ENCODE measurements at regions not wholly inside any gene's neighbourhood (a gene's known extent, or its start where the extent isn't known, plus 50 kb on each side); places are given as distances from the start of the nearest gene placed in this dataset.
"Not testable (repeated sequence)": the region's sequence is repeated elsewhere in the genome, so short reads cannot be mapped to it uniquely, and the experiment has no call there.

DNA sequence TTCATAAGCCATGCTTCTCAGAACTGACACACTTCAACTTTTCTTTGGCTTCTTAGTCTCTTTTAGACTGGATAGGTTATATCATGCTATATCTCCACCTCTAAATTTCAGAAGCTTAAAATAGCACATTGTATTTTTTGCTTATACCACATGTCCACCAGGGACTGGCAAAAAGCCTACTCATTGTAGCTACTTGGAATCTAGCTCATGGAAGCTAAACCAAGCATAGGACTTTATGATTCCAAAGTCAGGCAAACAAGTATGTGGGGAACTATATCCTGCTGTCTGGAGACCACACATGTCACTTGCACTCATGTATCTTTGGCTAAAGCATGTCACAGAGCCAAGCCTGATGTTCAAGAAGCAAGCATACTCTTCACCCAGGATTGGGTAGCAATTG lies 245.0 kb upstream of the RASGRP1 start:
- Mint-ChIP-seq H3K36me3 (no peaks in the 10 kb centered on the region), H3K27ac (no peak overlapping the region), H3K27me3 (no peaks in the 10 kb centered on the region), H3K4me3 (no peak overlapping the region), H3K4me1 (no peaks in the 10 kb centered on the region), H3K9me3 (peaks cover 0 to 2% (median 0%) of the 10 kb centered on the region in 7 donors)
- H3K27ac ChIP-seq (ENCODE audit: insufficient read depth, low read length, poor library complexity, severe bottlenecking): no peak overlapping the region
- peaks cover 2% of the 10 kb centered on the region for H3K27me3 ChIP-seq (ENCODE audit: control insufficient read depth, insufficient read depth, low read length)
- ATAC-seq (ENCODE audit: low read depth in 2 of 2): no peak
- H3K9me3 ChIP-seq (ENCODE audit: control insufficient read depth in 2 of 2, low read length in 2 of 2): no peaks in the 10 kb centered on the region
- no peaks in the 10 kb centered on the region for H3K4me1 ChIP-seq (ENCODE audit: control insufficient read depth, insufficient read depth, low read length, poor library complexity, severe bottlenecking)
- H3K4me3 ChIP-seq (ENCODE audit: low read depth, low read length): no peak overlapping the region
- DNase-seq: no peak
- no peaks in the 10 kb centered on the region for H3K36me3 ChIP-seq (ENCODE audit: control insufficient read depth, insufficient read depth, low read length)

DNA sequence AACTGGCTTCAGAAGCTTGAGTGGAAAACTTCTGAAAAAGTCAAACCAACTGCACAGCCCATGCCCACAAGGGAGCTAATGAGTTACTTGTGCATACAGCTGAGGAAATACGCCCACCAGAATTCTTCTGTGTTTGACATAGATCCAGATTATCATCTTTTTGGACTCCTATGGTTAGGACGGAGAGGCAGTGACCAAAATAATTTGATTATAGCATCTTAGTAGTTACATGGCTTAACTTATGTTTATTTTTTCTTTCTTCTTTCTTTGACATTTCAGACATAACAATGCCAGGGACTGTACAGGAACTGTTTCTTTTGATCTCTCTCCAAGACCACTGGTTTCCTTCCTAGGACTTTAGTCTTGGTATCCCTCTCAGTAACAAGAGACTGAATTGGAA lies 246.1 kb upstream of the RASGRP1 start:
- peaks cover 0 to 2% (median 0%) of the 10 kb centered on the region in 7 donors for H3K9me3 Mint-ChIP-seq
- ATAC-seq (ENCODE audit: low read depth in 2 of 2) (no peak), DNase-seq (no peak)
- Histone ChIP-seq H3K27me3 (ENCODE audit: control insufficient read depth, insufficient read depth, low read length) (no peaks in the 10 kb centered on the region), H3K27ac (ENCODE audit: insufficient read depth, low read length, poor library complexity, severe bottlenecking) (no peak overlapping the region), H3K4me3 (ENCODE audit: low read depth, low read length) (no peak overlapping the region), H3K4me1 (ENCODE audit: control insufficient read depth, insufficient read depth, low read length, poor library complexity, severe bottlenecking) (no peaks in the 10 kb centered on the region), H3K36me3 (ENCODE audit: control insufficient read depth, insufficient read depth, low read length) (no peaks in the 10 kb centered on the region), H3K9me3 (ENCODE audit: control insufficient read depth in 2 of 2, low read length in 2 of 2) (no peaks in the 10 kb centered on the region)
- no peak overlapping the region for H3K27ac Mint-ChIP-seq
- peaks cover 0 to 2% (median 0%) of the 10 kb centered on the region in 4 donors for H3K4me1 Mint-ChIP-seq
- no peaks in the 10 kb centered on the region for H3K36me3 Mint-ChIP-seq
- no peaks in the 10 kb centered on the region for H3K27me3 Mint-ChIP-seq
- H3K4me3 Mint-ChIP-seq: no peak overlapping the region

- H3K27me3 ChIP-seq (ENCODE audit: control insufficient read depth, insufficient read depth, low read length); H3K36me3 ChIP-seq (ENCODE audit: control insufficient read depth, insufficient read depth, low read length): not testable (repeated sequence)
Observed at GRCh38 chr15:38814254-38814653, 249.6 kb upstream of the RASGRP1 start.

DNA sequence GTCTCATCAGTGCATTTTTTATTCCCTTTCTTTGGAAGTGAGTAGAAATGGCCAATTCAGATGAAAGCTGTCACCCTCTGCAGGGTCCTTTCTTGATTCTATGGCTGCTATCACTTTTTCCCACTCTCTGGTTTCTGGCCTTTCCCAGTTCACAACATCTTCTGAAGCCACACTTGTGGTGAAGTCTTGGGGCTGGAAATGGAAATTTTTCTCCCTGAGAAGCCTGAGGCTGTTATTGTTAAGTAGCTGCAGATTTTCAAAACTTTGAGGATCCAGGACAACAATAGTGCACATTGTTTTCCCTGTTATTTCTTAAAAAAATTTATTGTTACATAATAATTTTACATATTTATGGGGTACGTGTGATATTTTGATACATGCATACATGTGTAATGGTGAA lies 250.3 kb upstream of the RASGRP1 start:
- Mint-ChIP-seq H3K27me3 (no peaks in the 10 kb centered on the region), H3K27ac (no peak overlapping the region), H3K4me1 (peaks cover 0 to 7% (median 5%) of the 10 kb centered on the region in 4 donors), H3K4me3 (no peak overlapping the region), H3K36me3 (no peaks in the 10 kb centered on the region), H3K9me3 (peaks cover 0 to 2% (median 0%) of the 10 kb centered on the region in 7 donors)
- Histone ChIP-seq H3K9me3 (ENCODE audit: control insufficient read depth in 2 of 2, low read length in 2 of 2) (no peaks in the 10 kb centered on the region), H3K4me3 (ENCODE audit: low read depth, low read length) (no peak overlapping the region), H3K36me3 (ENCODE audit: control insufficient read depth, insufficient read depth, low read length) (no peaks in the 10 kb centered on the region), H3K27ac (ENCODE audit: insufficient read depth, low read length, poor library complexity, severe bottlenecking) (no peak overlapping the region), H3K27me3 (ENCODE audit: control insufficient read depth, insufficient read depth, low read length) (no peaks in the 10 kb centered on the region), H3K4me1 (ENCODE audit: control insufficient read depth, insufficient read depth, low read length, poor library complexity, severe bottlenecking) (no peaks in the 10 kb centered on the region)
- no peak for DNase-seq
- no peak for ATAC-seq (ENCODE audit: low read depth in 2 of 2)

More at GRCh38 chr15:38814254-38814653, 249.6 kb upstream of the RASGRP1 start:
- H3K4me3 Mint-ChIP-seq; H3K27me3 Mint-ChIP-seq; H3K9me3 Mint-ChIP-seq; H3K4me3 ChIP-seq (ENCODE audit: low read depth, low read length); H3K4me1 Mint-ChIP-seq; ATAC-seq (ENCODE audit: low read depth in 2 of 2); H3K27ac Mint-ChIP-seq; H3K27ac ChIP-seq (ENCODE audit: insufficient read depth, low read length, poor library complexity, severe bottlenecking); H3K4me1 ChIP-seq (ENCODE audit: control insufficient read depth, insufficient read depth, low read length, poor library complexity, severe bottlenecking); DNase-seq; H3K36me3 Mint-ChIP-seq; H3K9me3 ChIP-seq (ENCODE audit: control insufficient read depth in 2 of 2, low read length in 2 of 2): not testable (repeated sequence)

GRCh38 chr15:38817427-38818156 lies 253.0 kb upstream of the RASGRP1 start:
- no peaks in the 10 kb centered on the region for H3K27me3 Mint-ChIP-seq
- H3K4me1 Mint-ChIP-seq: peaks cover 0 to 7% (median 5%) of the 10 kb centered on the region in 4 donors
- H3K27me3 ChIP-seq (ENCODE audit: control insufficient read depth, insufficient read depth, low read length): no peaks in the 10 kb centered on the region
- H3K36me3 ChIP-seq (ENCODE audit: control insufficient read depth, insufficient read depth, low read length): no peaks in the 10 kb centered on the region
- no peaks in the 10 kb centered on the region for H3K36me3 Mint-ChIP-seq
- H3K9me3 ChIP-seq (ENCODE audit: control insufficient read depth in 2 of 2, low read length in 2 of 2): no peaks in the 10 kb centered on the region
- no peaks in the 10 kb centered on the region for H3K4me1 ChIP-seq (ENCODE audit: control insufficient read depth, insufficient read depth, low read length, poor library complexity, severe bottlenecking)
- peaks cover 0 to 2% (median 0%) of the 10 kb centered on the region in 7 donors for H3K9me3 Mint-ChIP-seq
- no peak overlapping the region for H3K27ac Mint-ChIP-seq
- H3K27ac ChIP-seq (ENCODE audit: insufficient read depth, low read length, poor library complexity, severe bottlenecking): no peak overlapping the region
- no peak overlapping the region for H3K4me3 ChIP-seq (ENCODE audit: low read depth, low read length)
- ATAC-seq (ENCODE audit: low read depth in 2 of 2) (peak; percentile 90 to 91), DNase-seq (peak; percentile 59 to 72 (median 69))
- peak overlapping the region in 1 of 4 donors; percentile 33 for H3K4me3 Mint-ChIP-seq

GRCh38 chr15:38818157-38818790 lies 253.7 kb upstream of the RASGRP1 start:
- no peak for ATAC-seq (ENCODE audit: low read depth in 2 of 2)
- Histone ChIP-seq H3K27me3 (ENCODE audit: control insufficient read depth, insufficient read depth, low read length) (no peaks in the 10 kb centered on the region), H3K4me3 (ENCODE audit: low read depth, low read length) (no peak overlapping the region), H3K9me3 (ENCODE audit: control insufficient read depth in 2 of 2, low read length in 2 of 2) (no peaks in the 10 kb centered on the region), H3K27ac (ENCODE audit: insufficient read depth, low read length, poor library complexity, severe bottlenecking) (no peak overlapping the region), H3K4me1 (ENCODE audit: control insufficient read depth, insufficient read depth, low read length, poor library complexity, severe bottlenecking) (no peaks in the 10 kb centered on the region), H3K36me3 (ENCODE audit: control insufficient read depth, insufficient read depth, low read length) (no peaks in the 10 kb centered on the region)
- no peaks in the 10 kb centered on the region for H3K27me3 Mint-ChIP-seq
- no peak for DNase-seq
- H3K9me3 Mint-ChIP-seq: peaks cover 0 to 2% (median 0%) of the 10 kb centered on the region in 7 donors
- H3K4me1 Mint-ChIP-seq: peaks cover 0 to 7% (median 5%) of the 10 kb centered on the region in 4 donors
- peak overlapping the region in 1 of 3 donors; percentile 82 for H3K27ac Mint-ChIP-seq
- H3K36me3 Mint-ChIP-seq: no peaks in the 10 kb centered on the region
- H3K4me3 Mint-ChIP-seq: no peak overlapping the region

- Mint-ChIP-seq H3K36me3 (no peaks in the 10 kb centered on the region), H3K9me3 (peaks cover 0 to 2% (median 0%) of the 10 kb centered on the region in 7 donors), H3K27ac (no peak overlapping the region), H3K4me1 (peaks cover 0 to 7% (median 5%) of the 10 kb centered on the region in 4 donors), H3K27me3 (no peaks in the 10 kb centered on the region), H3K4me3 (no peak overlapping the region)
- Histone ChIP-seq H3K27ac (ENCODE audit: insufficient read depth, low read length, poor library complexity, severe bottlenecking) (no peak overlapping the region), H3K36me3 (ENCODE audit: control insufficient read depth, insufficient read depth, low read length) (no peaks in the 10 kb centered on the region), H3K4me3 (ENCODE audit: low read depth, low read length) (no peak overlapping the region), H3K27me3 (ENCODE audit: control insufficient read depth, insufficient read depth, low read length) (no peaks in the 10 kb centered on the region), H3K4me1 (ENCODE audit: control insufficient read depth, insufficient read depth, low read length, poor library complexity, severe bottlenecking) (no peaks in the 10 kb centered on the region), H3K9me3 (ENCODE audit: control insufficient read depth in 2 of 2, low read length in 2 of 2) (no peaks in the 10 kb centered on the region)
- DNase-seq (no peak), ATAC-seq (ENCODE audit: low read depth in 2 of 2) (no peak)
Observed at GRCh38 chr15:38819387-38819950, 254.9 kb upstream of the RASGRP1 start.
